Fibroblast of lung (primary cell): ENCODE measurements at regions not wholly inside any gene's neighbourhood (a gene's known extent, or its start where the extent isn't known, plus 50 kb on each side); places are given as distances from the start of the nearest gene placed in this dataset.

Source experiments
- CTCF ChIP-seq, 2 donors: IDR thresholded peaks in 1 of 2; conservative IDR thresholded peaks in 1 of 2; 1 replicate in 1 of 2; 2 replicates in 1 of 2; pipeline ENCODE4 v1.5.1; 2011 to 2012; ENCODE audit warnings: low read length in 2 of 2, control low read depth in 1 of 2, inconsistent platforms in 1 of 2, low read depth in 1 of 2, mild to moderate bottlenecking in 1 of 2
- EZH2 ChIP-seq: IDR thresholded peaks from 2 replicates; pipeline ENCODE4 v1.5.1; 2012; ENCODE audit warnings: low read length, control low read depth, mild to moderate bottlenecking; ENCODE audit errors: missing control alignments

GRCh38 chr1:106038260-106038659 is 1018.2 kb upstream of the PRMT6 start:
- TF ChIP-seq CTCF (conservative IDR thresholded peaks at IDR 0.05 in 1 of 2, IDR thresholded peaks at IDR 0.05 in 1 of 2; ENCODE audit: low read depth in 1 of 2, low read length in 2 of 2) (no peak), EZH2 (no peak)
